CD4-positive, alpha-beta T cell treated with Interleukin-6 for 4 hours (primary cell): ENCODE measurements at regions not wholly inside any gene's neighbourhood (a gene's known extent, or its start where the extent isn't known, plus 50 kb on each side); places are given as distances from the start of the nearest gene placed in this dataset.
A peak's percentile ranks its signal among the peaks of the same experiment; 100 is the strongest.

ENCODE experiments used
- DNase-seq: peaks from one replicate; pipeline ENCODE4 v3.0.0-alpha.2; 2020; ENCODE audit warnings: mixed read lengths

DNA sequence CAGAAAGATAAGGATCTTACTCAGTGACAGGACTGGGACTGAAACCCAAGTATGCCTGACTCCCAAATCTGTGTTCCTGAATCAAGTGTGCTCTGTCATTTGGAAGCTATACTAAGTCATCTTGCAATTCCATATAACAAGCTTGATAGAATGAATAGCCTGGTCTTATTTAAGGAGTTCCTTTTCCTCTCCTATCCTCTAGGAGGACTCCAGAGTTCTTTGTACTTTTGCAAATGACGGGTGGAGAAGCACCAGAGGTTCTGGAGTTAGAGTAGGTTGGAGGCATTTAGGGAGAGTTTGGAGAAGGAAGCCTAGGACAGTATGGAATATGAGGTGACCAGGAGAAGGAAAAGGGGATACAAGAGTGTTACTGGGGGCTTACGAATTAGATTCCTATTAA is 92.9 kb upstream of the RCN1 start:
- no peak for DNase-seq

- DNase-seq, result no peak
Measured at GRCh38 chr11:31996159-31996881, 94.6 kb upstream of the RCN1 start.

DNA sequence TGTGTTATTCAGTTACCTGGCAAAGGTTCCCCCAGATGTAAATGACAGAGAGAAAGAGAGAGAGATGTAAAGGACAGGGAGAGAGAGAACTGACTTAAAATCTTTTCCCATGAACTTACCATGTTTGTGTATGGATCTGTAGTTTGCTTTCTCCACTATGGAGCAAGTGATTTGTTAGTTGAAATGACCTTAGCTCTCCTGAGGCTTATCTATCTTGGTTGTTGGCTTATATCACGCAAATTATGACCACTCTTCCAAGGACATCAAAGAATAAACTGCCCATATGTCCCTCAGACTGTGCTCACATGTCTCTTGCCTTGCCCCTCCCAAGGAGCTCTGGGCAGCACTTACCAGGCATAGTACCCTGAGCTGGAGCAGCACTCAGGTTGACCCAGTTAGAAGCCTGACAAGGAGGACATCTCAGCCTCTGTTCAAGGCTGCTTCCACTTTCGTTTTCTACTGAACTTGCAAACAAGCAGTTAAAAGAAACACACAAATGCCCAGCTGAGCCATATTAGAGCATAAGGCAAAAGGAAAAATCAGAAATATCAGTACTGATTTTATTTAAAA is 95.3 kb upstream of the RCN1 start:
- no peak for DNase-seq

GRCh38 chr11:31995032-31995431 is 95.8 kb upstream of the RCN1 start:
- DNase-seq, result no peak

- no peak for DNase-seq
Measured at GRCh38 chr11:31987118-31988005, 103.5 kb upstream of the RCN1 start.

- DNase-seq, result no peak
Measured at GRCh38 chr11:31986201-31986889, 104.5 kb upstream of the RCN1 start.

DNA sequence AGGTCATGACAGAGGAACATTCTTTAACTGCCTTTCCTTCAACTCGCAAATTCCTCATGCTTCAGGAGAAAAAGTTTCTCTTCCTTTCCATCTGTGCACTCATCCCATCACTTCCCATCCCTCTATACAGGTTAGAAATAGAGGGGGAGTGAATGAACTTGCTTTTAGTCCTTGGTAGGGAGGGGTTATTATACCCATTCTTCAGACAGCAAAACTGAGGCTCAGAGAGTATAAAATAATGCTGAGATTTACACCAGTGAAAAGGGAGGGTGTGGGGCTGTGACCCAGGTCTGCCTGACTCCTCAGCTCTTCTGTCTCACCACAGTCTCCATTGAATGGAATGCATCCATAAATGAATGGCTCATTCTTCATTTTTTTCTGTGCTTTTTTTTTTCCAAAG is 109.4 kb upstream of the RCN1 start:
- DNase-seq, result no peak

DNA sequence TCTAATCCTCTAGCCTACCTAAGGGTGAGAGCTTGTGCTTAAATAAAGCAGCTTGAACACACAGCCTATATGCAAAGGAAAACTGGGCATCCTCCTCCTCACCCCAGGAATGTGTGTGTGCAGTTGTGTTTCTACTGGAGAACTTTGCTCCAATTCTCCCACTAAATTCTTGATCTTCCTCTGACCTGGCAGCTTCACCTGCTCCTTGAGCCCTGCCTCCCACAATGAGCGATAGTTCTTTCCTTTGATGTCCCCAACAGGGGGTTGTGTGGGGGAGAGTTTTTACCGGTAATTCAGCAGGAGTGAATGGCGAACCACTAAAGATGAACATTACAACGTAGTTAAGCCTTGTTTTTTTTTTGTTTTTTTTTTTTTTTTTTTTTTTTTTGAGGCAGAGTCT is 113.5 kb upstream of the RCN1 start:
- DNase-seq, result no peak

DNA sequence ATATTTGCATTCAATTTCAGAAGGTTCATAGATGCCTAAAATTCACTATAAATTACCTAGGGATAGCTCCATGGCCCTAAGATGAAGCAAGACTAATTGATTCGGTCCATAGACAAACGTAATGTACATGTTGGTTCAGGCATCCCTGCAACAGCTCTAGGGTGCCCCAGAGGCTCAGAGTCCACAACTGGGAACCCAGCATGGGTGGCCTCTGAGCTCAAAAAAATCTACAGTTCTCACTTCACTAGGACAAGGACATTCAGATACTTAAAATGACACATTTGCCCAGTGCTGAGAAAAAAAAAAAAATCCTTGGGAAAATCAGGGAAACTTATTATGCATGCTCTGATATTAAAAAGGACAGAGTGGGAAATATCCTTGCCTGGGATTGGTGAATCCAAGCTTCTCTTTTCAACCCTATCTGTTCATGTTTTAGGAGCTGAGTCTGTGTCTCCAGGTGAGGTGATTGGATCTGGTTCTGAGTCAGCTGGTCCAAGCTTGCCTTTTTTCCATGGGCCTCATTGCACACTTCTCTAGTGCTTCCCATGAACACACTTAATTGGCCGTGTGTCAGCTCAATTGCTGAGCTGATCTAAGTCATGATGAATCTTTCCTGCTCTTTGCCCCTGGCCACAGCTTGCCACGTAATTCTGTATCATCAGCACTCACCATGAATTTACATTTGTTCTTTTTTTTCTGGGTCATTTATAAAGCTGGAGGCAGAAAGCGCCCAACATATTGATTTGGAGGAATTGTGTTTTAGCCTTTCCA is 116.3 kb upstream of the RCN1 start:
- DNase-seq, result no peak

DNA sequence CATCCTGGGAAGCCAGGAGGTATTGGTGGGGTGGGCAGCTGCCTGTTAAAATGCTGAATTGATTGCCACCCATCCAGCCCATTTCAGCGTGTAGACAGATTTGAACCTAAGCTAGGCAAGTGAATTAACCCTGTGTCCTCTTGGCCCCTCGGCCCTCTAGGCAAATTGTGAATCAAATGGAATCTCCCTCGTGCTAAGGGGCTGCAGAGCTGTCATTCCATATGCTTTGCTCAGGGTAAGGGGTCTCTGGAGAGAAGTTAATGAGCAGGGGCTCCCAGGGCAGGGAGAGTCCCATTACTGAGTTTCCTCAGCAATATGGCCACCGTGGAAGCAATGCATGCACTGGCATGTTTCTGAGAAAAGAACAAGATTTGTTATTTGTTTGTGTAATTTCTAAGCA is 117.7 kb upstream of the RCN1 start:
- DNase-seq, result no peak

GRCh38 chr11:31972623-31973022 is 118.3 kb upstream of the RCN1 start:
- no peak for DNase-seq

DNA sequence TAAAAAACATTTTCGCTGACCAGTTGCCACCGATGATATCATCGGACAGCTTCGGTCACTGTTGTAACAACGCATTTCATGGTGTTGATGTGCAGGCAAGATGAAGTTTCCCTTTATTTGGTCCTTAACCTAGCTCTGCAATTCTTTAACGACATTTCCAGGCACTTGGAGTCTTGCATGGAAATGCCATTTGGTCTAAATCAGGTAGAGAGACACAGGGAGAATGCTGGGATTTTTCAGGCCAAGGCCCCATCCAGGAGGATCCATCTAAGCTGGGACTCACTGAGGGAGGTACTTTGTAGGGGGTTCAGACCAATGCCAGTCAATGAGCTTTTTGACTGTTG is 121.5 kb upstream of the RCN1 start:
- no peak for DNase-seq

DNA sequence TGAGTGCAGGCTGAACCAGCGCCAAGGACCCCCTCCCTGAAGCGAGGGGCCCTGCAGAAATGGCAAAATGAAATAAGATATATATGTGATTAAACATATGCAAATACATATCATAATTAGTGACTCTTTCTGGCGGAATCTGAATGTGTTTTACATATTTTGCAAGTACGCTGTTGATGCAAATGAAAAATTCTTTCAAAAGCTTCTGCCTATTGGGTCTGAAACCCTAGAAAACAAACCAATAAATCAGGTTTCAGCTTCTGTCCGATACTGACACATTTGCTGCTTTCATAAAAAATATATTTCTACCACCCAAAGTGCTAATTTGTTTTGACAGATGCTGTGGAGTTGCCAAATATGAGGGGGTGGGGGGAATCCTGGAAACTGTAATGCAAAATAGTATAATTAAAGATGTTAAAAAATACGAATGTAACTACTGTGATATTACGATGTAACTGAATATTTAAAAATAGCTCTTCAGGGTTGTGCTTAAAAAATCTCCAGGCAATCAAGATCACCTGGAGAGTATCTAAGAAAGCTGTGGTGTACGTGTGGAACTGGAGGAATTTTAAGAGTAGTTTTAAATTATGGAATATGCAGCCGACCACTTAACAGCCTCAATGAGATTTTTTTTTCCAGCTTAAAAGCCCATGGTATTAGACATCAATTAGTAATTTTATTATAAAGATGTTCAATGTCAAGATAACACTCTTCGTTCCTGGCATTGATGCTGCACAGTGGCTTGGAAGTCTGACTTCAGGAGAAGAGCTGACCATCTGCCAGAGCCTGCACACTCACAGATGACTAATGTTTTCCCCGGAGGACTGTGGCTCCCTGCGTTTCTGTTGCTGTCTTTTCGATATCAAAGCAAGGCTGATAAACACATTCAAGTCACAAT is 122.2 kb upstream of the RCN1 start:
- no peak for DNase-seq

- DNase-seq, result no peak
Measured at GRCh38 chr11:31967404-31968130, 123.3 kb upstream of the RCN1 start.

GRCh38 chr11:31966846-31967245 is 124.0 kb upstream of the RCN1 start:
- DNase-seq, result no peak

GRCh38 chr11:31964181-31964580 is 126.7 kb upstream of the RCN1 start:
- DNase-seq, result no peak

- no peak for DNase-seq
Measured at GRCh38 chr11:31960126-31960525, 130.7 kb upstream of the RCN1 start.

- no peak for DNase-seq
Measured at GRCh38 chr11:31959716-31960115, 131.2 kb upstream of the RCN1 start.

- DNase-seq, result peak; percentile 50
Measured at GRCh38 chr11:31958076-31958735, 132.7 kb upstream of the RCN1 start.

GRCh38 chr11:31957674-31958073 is 133.2 kb upstream of the RCN1 start:
- DNase-seq, result no peak
